B cell (primary cell): ENCODE measurements at regions not wholly inside any gene's neighbourhood (a gene's known extent, or its start where the extent isn't known, plus 50 kb on each side); places are given as distances from the start of the nearest gene placed in this dataset.
"Not testable (repeated sequence)": the region's sequence is repeated elsewhere in the genome, so short reads cannot be mapped to it uniquely, and the experiment has no call there.

ENCODE experiments used
- ATAC-seq: fragments of 200-7000 bp; cut with Tn5 transposase; one replicate; pipeline ENCODE4 v1.10.0; 2021; ENCODE audit warnings: low read depth, mild to moderate bottlenecking, moderate number of reproducible peaks, moderate library complexity
- CTCF ChIA-PET: fragments of 350-600 bp; sonication (Branson Sonifier 250); formaldehyde crosslinking; loops from one replicate; lab custom pipeline; 2021; ENCODE audit warnings: antibody characterized with exemption, inconsistent platforms; lab: Charles Lee
- POLR2A ChIA-PET: fragments of 350-600 bp; sonication (Branson Sonifier 250); formaldehyde crosslinking; loops from one replicate; lab custom pipeline; 2021; ENCODE audit warnings: antibody characterized with exemption; lab: Charles Lee
- DNase-seq: peaks from one replicate; pipeline ENCODE4 v3.0.0; 2013
- H2AFZ ChIP-seq: 2 replicates; pipeline ENCODE4 v1.6.1; 2012; ENCODE audit warnings: mild to moderate bottlenecking, low read depth, low read length; ENCODE audit not compliant: insufficient read depth, poor library complexity, severe bottlenecking
- H3K27ac ChIP-seq, 2 donors: 1 replicate in 1 of 2; 2 replicates in 1 of 2; pipeline ENCODE4 v1.5.1; 2012 to 2013; ENCODE audit warnings: low read length in 2 of 2, mild to moderate bottlenecking in 2 of 2, moderate library complexity in 1 of 2
- H3K27me3 ChIP-seq, 4 experiments: fragments of 200-600 bp in 1 of 4; sonication (generic) in 1 of 4; replicated peaks in 1 of 4; 1 replicate in 2 of 4; 2 replicates in 2 of 4; pipeline versions ENCODE4 v1.6.1 to v1.7.0; 2013 to 2016; ENCODE audit warnings: low read length in 3 of 4, mild to moderate bottlenecking in 2 of 4, mixed read lengths in 1 of 4, moderate library complexity in 1 of 4; ENCODE audit not compliant: insufficient read depth in 4 of 4, control insufficient read depth in 3 of 4; ENCODE audit errors: control extremely low read depth in 1 of 4
- H3K36me3 ChIP-seq, 2 experiments: replicated peaks in 1 of 2; 1 replicate in 1 of 2; 2 replicates in 1 of 2; pipeline versions ENCODE4 v1.6.1 to v1.7.1; 2013; ENCODE audit warnings: low read length in 1 of 2; ENCODE audit not compliant: insufficient read depth in 2 of 2, control insufficient read depth in 1 of 2; ENCODE audit errors: control extremely low read depth in 1 of 2, extremely low read depth in 1 of 2
- H3K4me1 ChIP-seq, 2 donors: fragments of 200-600 bp in 1 of 2; sonication (generic) in 1 of 2; 1 replicate in 1 of 2; 2 replicates in 1 of 2; pipeline versions ENCODE4 v1.5.1 to v1.6.1; 2013 to 2017; ENCODE audit warnings: low read length in 2 of 2; ENCODE audit not compliant: control insufficient read depth in 2 of 2, insufficient read depth in 2 of 2
- H3K4me2 ChIP-seq: replicated peaks from 2 replicates; pipeline ENCODE3; 2012; ENCODE audit warnings: mild to moderate bottlenecking, low read depth, low read length; ENCODE audit not compliant: poor library complexity, severe bottlenecking
- H3K4me3 ChIP-seq, 5 experiments: fragments of 200-600 bp in 1 of 5; sonication (generic) in 1 of 5; 1 replicate in 3 of 5; 2 replicates in 2 of 5; pipeline versions ENCODE4 v1.5.1 to v1.7.0; 2011 to 2016; ENCODE audit warnings: low read length in 4 of 5, mild to moderate bottlenecking in 4 of 5, low read depth in 2 of 5, control low read depth in 1 of 5, moderate library complexity in 1 of 5; ENCODE audit not compliant: insufficient read depth in 1 of 5; ENCODE audit errors: control extremely low read depth in 1 of 5, extremely low read depth in 1 of 5
- H3K79me2 ChIP-seq: fragments of 200-600 bp; sonication (generic); one replicate; pipeline ENCODE4 v1.6.0; 2016; ENCODE audit warnings: low read length; ENCODE audit not compliant: control insufficient read depth, insufficient read depth
- H3K9ac ChIP-seq: fragments of 200-600 bp; sonication (generic); 2 replicates; pipeline ENCODE4 v1.6.1; 2017; ENCODE audit warnings: mild to moderate bottlenecking, low read length, moderate library complexity
- H3K9me3 ChIP-seq, 3 donors: one replicate each; pipeline versions ENCODE4 v1.6.1 to v1.7.1; 2013; ENCODE audit warnings: low read length in 2 of 3; ENCODE audit not compliant: control insufficient read depth in 2 of 3, insufficient read depth in 1 of 3; ENCODE audit errors: control extremely low read depth in 1 of 3
- H4K20me1 ChIP-seq: 2 replicates; pipeline ENCODE4 v1.6.0; 2012; ENCODE audit warnings: mild to moderate bottlenecking, low read length; ENCODE audit not compliant: insufficient read depth, control insufficient read depth, poor library complexity, severe bottlenecking
- H3K27ac Mint-ChIP-seq: one replicate; pipeline ENCODE4 v1.8.0; 2021; ENCODE audit warnings: mixed read lengths
- H3K27me3 Mint-ChIP-seq: one replicate; pipeline ENCODE4 v1.8.0; 2021; ENCODE audit warnings: mixed read lengths
- H3K4me1 Mint-ChIP-seq: one replicate; pipeline ENCODE4 v1.8.0; 2021; ENCODE audit warnings: mixed read lengths
- H3K4me3 Mint-ChIP-seq: one replicate; pipeline ENCODE4 v1.8.0; 2021; ENCODE audit warnings: mixed read lengths
- H3K9me3 Mint-ChIP-seq: one replicate; pipeline ENCODE4 v1.8.0; 2022; ENCODE audit warnings: mixed read lengths; ENCODE audit not compliant: insufficient read depth
- WGBS: methylation state at CpG from one replicate; pipeline ENCODE4 v1.1.5; 2013; ENCODE audit warnings: missing lambda C conversion rate; ENCODE audit not compliant: insufficient coverage; 5-methylcytosine and 5-hydroxymethylcytosine counted together
- intact Hi-C: fragments of 100-400 bp; cut with micrococcal nuclease; formaldehyde crosslinking; loops from one replicate; pipeline ENCODE4 v1.10.0; 2022

GRCh38 chr4:131883181-131883580 is 1265.9 kb upstream of the PCDH10 start:
- H3K4me3 ChIP-seq, H2AFZ ChIP-seq, H3K27ac ChIP-seq, H3K36me3 ChIP-seq, H3K27me3 Mint-ChIP-seq, H3K79me2 ChIP-seq, H3K4me1 ChIP-seq, H3K9ac ChIP-seq, H3K4me2 ChIP-seq, ATAC-seq, DNase-seq, CTCF ChIA-PET, intact Hi-C loops, H3K4me1 Mint-ChIP-seq, H3K9me3 Mint-ChIP-seq, POLR2A ChIA-PET, H3K9me3 ChIP-seq, H3K27me3 ChIP-seq, H3K4me3 Mint-ChIP-seq, H3K27ac Mint-ChIP-seq, H4K20me1 ChIP-seq: not testable (repeated sequence)
- WGBS, result no CpG with 5 or more reads among the region's 2 CpGs

- H3K9me3 Mint-ChIP-seq, H3K36me3 ChIP-seq, H4K20me1 ChIP-seq, H3K9me3 ChIP-seq, H3K4me2 ChIP-seq, H3K27ac Mint-ChIP-seq, DNase-seq, H3K4me1 Mint-ChIP-seq, H3K27me3 Mint-ChIP-seq, POLR2A ChIA-PET, intact Hi-C loops, H3K4me3 ChIP-seq, ATAC-seq, H3K79me2 ChIP-seq, H3K27me3 ChIP-seq, CTCF ChIA-PET, H3K4me1 ChIP-seq, H3K9ac ChIP-seq, H3K27ac ChIP-seq, H2AFZ ChIP-seq, H3K4me3 Mint-ChIP-seq: not testable (repeated sequence)
- no CpG with 5 or more reads among the region's 2 CpGs for WGBS
Measured at GRCh38 chr4:131925662-131926061, 1223.4 kb upstream of the PCDH10 start.

GRCh38 chr4:131967646-131968045 is 1181.4 kb upstream of the PCDH10 start:
- H3K27ac Mint-ChIP-seq, H3K79me2 ChIP-seq, H3K9me3 ChIP-seq, ATAC-seq, H3K4me2 ChIP-seq, H3K9me3 Mint-ChIP-seq, H3K4me3 ChIP-seq, H3K4me3 Mint-ChIP-seq, DNase-seq, H2AFZ ChIP-seq, intact Hi-C loops, H4K20me1 ChIP-seq, POLR2A ChIA-PET, H3K4me1 Mint-ChIP-seq, CTCF ChIA-PET, H3K36me3 ChIP-seq, H3K4me1 ChIP-seq, H3K27me3 ChIP-seq, H3K27me3 Mint-ChIP-seq, H3K9ac ChIP-seq, H3K27ac ChIP-seq: not testable (repeated sequence)
